Islet of Langerhans (tissue), 1 donor: ENCODE measurements at regions not wholly inside any gene's neighbourhood (a gene's known extent, or its start where the extent isn't known, plus 50 kb on each side); places are given as distances from the start of the nearest gene placed in this dataset.

Experiments
- FAIRE-seq: peaks from one replicate; lab custom pipeline; 2011; peaks lifted over from hg19 to GRCh38; lab: Jason Lieb, UNC

GRCh38 chrX:39896951-39897740 lies 200.6 kb downstream of the BCOR start:
- FAIRE-seq: no peak

- FAIRE-seq: no peak
Observed at GRCh38 chrX:39897741-39898097, 200.0 kb downstream of the BCOR start.

- FAIRE-seq: peak; percentile 84
Observed at GRCh38 chrX:39898147-39898546, 199.6 kb downstream of the BCOR start.

GRCh38 chrX:39899059-39899458 lies 198.7 kb downstream of the BCOR start:
- FAIRE-seq: no peak

- no peak for FAIRE-seq
Observed at GRCh38 chrX:39899856-39900776, 197.6 kb downstream of the BCOR start.

- FAIRE-seq: no peak
Observed at GRCh38 chrX:39900777-39901170, 197.0 kb downstream of the BCOR start.

- FAIRE-seq: no peak
Observed at GRCh38 chrX:39903343-39903742, 194.4 kb downstream of the BCOR start.

GRCh38 chrX:39903937-39904336 lies 193.8 kb downstream of the BCOR start:
- FAIRE-seq: no peak

- no peak for FAIRE-seq
Observed at GRCh38 chrX:39904816-39905537, 192.8 kb downstream of the BCOR start.

GRCh38 chrX:39905538-39905891 lies 192.2 kb downstream of the BCOR start:
- no peak for FAIRE-seq

GRCh38 chrX:39905946-39906345 lies 191.8 kb downstream of the BCOR start:
- FAIRE-seq: no peak

- FAIRE-seq: no peak
Observed at GRCh38 chrX:39907964-39908661, 189.6 kb downstream of the BCOR start.

- FAIRE-seq: no peak
Observed at GRCh38 chrX:39909996-39910395, 187.8 kb downstream of the BCOR start.

- no peak for FAIRE-seq
Observed at GRCh38 chrX:39910651-39911050, 187.1 kb downstream of the BCOR start.

- no peak for FAIRE-seq
Observed at GRCh38 chrX:39911278-39911897, 186.4 kb downstream of the BCOR start.

GRCh38 chrX:39912126-39912525 lies 185.6 kb downstream of the BCOR start:
- no peak for FAIRE-seq

GRCh38 chrX:39915081-39915480 lies 182.7 kb downstream of the BCOR start:
- FAIRE-seq: no peak

GRCh38 chrX:39915596-39915995 lies 182.2 kb downstream of the BCOR start:
- no peak for FAIRE-seq

GRCh38 chrX:39921838-39922237 lies 175.9 kb downstream of the BCOR start:
- no peak for FAIRE-seq

GRCh38 chrX:39922488-39922887 lies 175.3 kb downstream of the BCOR start:
- no peak for FAIRE-seq

- FAIRE-seq: no peak
Observed at GRCh38 chrX:39922926-39923325, 174.8 kb downstream of the BCOR start.

GRCh38 chrX:39927380-39927779 lies 170.4 kb downstream of the BCOR start:
- FAIRE-seq: no peak
